ENCODE measurements at regions not wholly inside any gene's neighbourhood (a gene's known extent, or its start where the extent isn't known, plus 50 kb on each side); places are given as distances from the start of the nearest gene placed in this dataset.

GRCh38 chr15:95816591-95816990 is 513.9 kb upstream of the NR2F2 start:
- FAIRE-seq (no peak), DNase-seq (ENCODE audit: low spot score) (no peak), ATAC-seq (no peak)
- WGBS (ENCODE audit: low lambda C conversion rate), result 33% methylated on average over 4 of the region's 4 CpGs
- ChIA-PET POLR2A (no interaction called here), CTCF (ENCODE audit: low intra/inter-chr PET ratio, low total read pairs) (no interaction called here)
- Histone ChIP-seq H3K79me2 (ENCODE audit: insufficient read depth, low read length) (no peaks in the 10 kb centered on the region), H3K36me3 (replicated peaks in 1 of 2; ENCODE audit: control insufficient read depth in 1 of 2, insufficient read depth in 2 of 2, low read length in 2 of 2) (no peaks in the 10 kb centered on the region), H3K27me3 (ENCODE audit: control insufficient read depth in 1 of 2, insufficient read depth in 2 of 2, low read length in 2 of 2) (no peaks in the 10 kb centered on the region), H2AFZ (ENCODE audit: low read length) (no peak overlapping the region), H3K4me3 (replicated peaks in 1 of 3; ENCODE audit: insufficient read depth in 1 of 3, low read depth in 2 of 3, low read length in 3 of 3) (no peak overlapping the region), H3K4me1 (ENCODE audit: insufficient read depth, low read length) (no peaks in the 10 kb centered on the region), H3K4me2 (ENCODE audit: low read depth, low read length) (no peak overlapping the region), H3K9ac (ENCODE audit: insufficient read depth, low read depth, low read length) (no peak overlapping the region), H4K20me1 (ENCODE audit: insufficient read depth, low read length) (no peaks in the 10 kb centered on the region), H3K27ac (ENCODE audit: extremely low read length, insufficient read depth, low read length) (no peak overlapping the region), H3K9me3 (ENCODE audit: low read length) (peaks cover 21% of the 10 kb centered on the region; the same call in 1 of the 2 replicates)
- intact Hi-C loops (cut with micrococcal nuclease; ENCODE audit: unreplicated experiment) (no loop called here), in situ Hi-C loops (cut with HindIII; ENCODE audit: extremely low pct_ligation_motif_present, low pct_unique_long_range_greater_than_20kb) (no loop called here)
- no TSS peak for BruUV-seq (replicated peaks)
- TF ChIP-seq ZNF496 (CRISPR knock-in tag; IDR thresholded peaks at IDR 0.05; ENCODE audit: insufficient replicate concordance) (no peak), SP5 (CRISPR knock-in tag; IDR thresholded peaks at IDR 0.05; ENCODE audit: borderline replicate concordance, low read depth) (no peak), HDAC1 (CRISPR knock-in tag; IDR thresholded peaks at IDR 0.05) (no peak), PBX2 (CRISPR knock-in tag; IDR thresholded peaks at IDR 0.05) (no peak), KIAA2018 (CRISPR knock-in tag; IDR thresholded peaks at IDR 0.05; ENCODE audit: borderline replicate concordance) (no peak), ZNF543 (CRISPR knock-in tag; IDR thresholded peaks at IDR 0.05) (no peak), SNAPC4 (CRISPR knock-in tag; IDR thresholded peaks at IDR 0.05) (no peak), ZNF354B (CRISPR knock-in tag; IDR thresholded peaks at IDR 0.05) (no peak), ZNF776 (CRISPR knock-in tag; IDR thresholded peaks at IDR 0.05) (no peak), REPIN1 (CRISPR knock-in tag; IDR thresholded peaks at IDR 0.05; ENCODE audit: borderline replicate concordance, low read depth) (no peak), SIN3A (IDR thresholded peaks at IDR 0.05; ENCODE audit: borderline replicate concordance, low read depth, low read length) (no peak)
